ENCODE measurements at regions not wholly inside any gene's neighbourhood (a gene's known extent, or its start where the extent isn't known, plus 50 kb on each side); places are given as distances from the start of the nearest gene placed in this dataset.

GRCh38 chr6:21883595-21884328 is 290.2 kb downstream of the SOX4 start:
- H3K9me3 ChIP-seq (ENCODE audit: control insufficient read depth, low read depth, low read length) = no peaks in the 10 kb centered on the region
- no peak overlapping the region for H3K4me3 Mint-ChIP-seq
- H3K23ac ChIP-seq (ENCODE audit: insufficient read length, low read depth, low read length) = no peak overlapping the region
- H3K56ac ChIP-seq (ENCODE audit: insufficient read length, low read depth, low read length) = no peak overlapping the region
- no peak overlapping the region for H2BK20ac ChIP-seq (ENCODE audit: low read depth, low read length, poor library complexity, severe bottlenecking)
- peaks cover 0 to 5% of the 10 kb centered on the region in 2 experiments; a peak in 2 of 5 replicates for H3K9me3 Mint-ChIP-seq
- peak overlapping the region in 2 of 3 experiments; percentile 3 to 39; a peak in 3 of 7 replicates for H3K27ac Mint-ChIP-seq
- H2BK120ac ChIP-seq (ENCODE audit: low read depth, low read length, poor library complexity, severe bottlenecking) = no peak overlapping the region
- DNase-seq = no peak
- peaks cover 11% of the 10 kb centered on the region; the same call in 1 of the 2 replicates for H3K79me2 ChIP-seq (ENCODE audit: insufficient read depth, low read length)
- peaks cover 0 to 4% of the 10 kb centered on the region in 2 experiments; a peak in 3 of 4 replicates for H3K4me1 Mint-ChIP-seq
- no peak overlapping the region for H4K91ac ChIP-seq (ENCODE audit: insufficient read length, low read depth, low read length)
- H3K27me3 ChIP-seq (ENCODE audit: insufficient read depth, low read length) = no peaks in the 10 kb centered on the region
- H4K20me1 ChIP-seq (ENCODE audit: control insufficient read depth, insufficient read depth, insufficient read length) = no peaks in the 10 kb centered on the region
- H2BK5ac ChIP-seq (ENCODE audit: insufficient read length, low read length) = no peak overlapping the region
- no peak overlapping the region for H4K8ac ChIP-seq (replicated peaks; ENCODE audit: insufficient read length, low read depth, low read length)
- WGBS (ENCODE audit: extremely low coverage, insufficient read length, low lambda C conversion rate) = no CpG with 5 or more reads among the region's 5 CpGs
- H3K4me1 ChIP-seq (ENCODE audit: insufficient read depth, low read length) = no peaks in the 10 kb centered on the region; the same call in 1 of the 2 replicates
- H3K4ac ChIP-seq (ENCODE audit: low read depth, low read length) = no peak overlapping the region
- no peak overlapping the region for H3K9ac ChIP-seq (ENCODE audit: extremely low read depth, insufficient read length, low read length)
- no peaks in the 10 kb centered on the region for H3K23me2 ChIP-seq (ENCODE audit: insufficient read length, low read depth, low read length, poor library complexity, severe bottlenecking)
- H4K5ac ChIP-seq (ENCODE audit: insufficient read length, low read depth, low read length) = no peak overlapping the region
- H3T11ph ChIP-seq (ENCODE audit: low read length) = no peak overlapping the region
- TF ChIP-seq, protein P1, sequence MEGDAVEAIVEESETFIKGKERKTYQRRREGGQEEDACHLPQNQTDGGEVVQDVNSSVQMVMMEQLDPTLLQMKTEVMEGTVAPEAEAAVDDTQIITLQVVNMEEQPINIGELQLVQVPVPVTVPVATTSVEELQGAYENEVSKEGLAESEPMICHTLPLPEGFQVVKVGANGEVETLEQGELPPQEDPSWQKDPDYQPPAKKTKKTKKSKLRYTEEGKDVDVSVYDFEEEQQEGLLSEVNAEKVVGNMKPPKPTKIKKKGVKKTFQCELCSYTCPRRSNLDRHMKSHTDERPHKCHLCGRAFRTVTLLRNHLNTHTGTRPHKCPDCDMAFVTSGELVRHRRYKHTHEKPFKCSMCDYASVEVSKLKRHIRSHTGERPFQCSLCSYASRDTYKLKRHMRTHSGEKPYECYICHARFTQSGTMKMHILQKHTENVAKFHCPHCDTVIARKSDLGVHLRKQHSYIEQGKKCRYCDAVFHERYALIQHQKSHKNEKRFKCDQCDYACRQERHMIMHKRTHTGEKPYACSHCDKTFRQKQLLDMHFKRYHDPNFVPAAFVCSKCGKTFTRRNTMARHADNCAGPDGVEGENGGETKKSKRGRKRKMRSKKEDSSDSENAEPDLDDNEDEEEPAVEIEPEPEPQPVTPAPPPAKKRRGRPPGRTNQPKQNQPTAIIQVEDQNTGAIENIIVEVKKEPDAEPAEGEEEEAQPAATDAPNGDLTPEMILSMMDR (conservative IDR thresholded peaks at IDR 0.05) = no peak
- no peak overlapping the region for H3K27ac ChIP-seq (ENCODE audit: insufficient read length, low read depth, low read length)
- no peak overlapping the region for H2AFZ ChIP-seq (ENCODE audit: low read length)
- H3K14ac ChIP-seq (ENCODE audit: insufficient read depth, low read length) = no peak overlapping the region
- H3K79me1 ChIP-seq (ENCODE audit: insufficient read depth, low read depth, low read length, poor library complexity, severe bottlenecking) = peaks cover 4% of the 10 kb centered on the region
- H3K36me3 Mint-ChIP-seq (ENCODE audit: insufficient read depth in 1 of 3, low read depth in 3 of 3) = peaks cover 8 to 18% (median 10%) of the 10 kb centered on the region in 3 experiments; a peak in 6 of 7 replicates
- no peak overlapping the region for H2BK15ac ChIP-seq (ENCODE audit: low read depth, low read length)
- H2AK5ac ChIP-seq (ENCODE audit: insufficient read length, low read length) = no peak overlapping the region
- no peaks in the 10 kb centered on the region for H3K27me3 Mint-ChIP-seq (ENCODE audit: low read depth)
- H2BK12ac ChIP-seq (ENCODE audit: insufficient read length, low read depth, low read length) = no peak overlapping the region
- no peak overlapping the region for H3K4me2 ChIP-seq (ENCODE audit: insufficient read depth, insufficient read length, low read length)
- H3K18ac ChIP-seq (ENCODE audit: insufficient read length, low read depth, low read length) = no peak overlapping the region
